A549 (cell line): ENCODE measurements at regions not wholly inside any gene's neighbourhood (a gene's known extent, or its start where the extent isn't known, plus 50 kb on each side); places are given as distances from the start of the nearest gene placed in this dataset.
A peak's percentile ranks its signal among the peaks of the same experiment; 100 is the strongest.

Experiments
- ATAC-seq, 2 experiments: fragments of 200-7000 bp in 1 of 2; fragments of >200 bp in 1 of 2; cut with Nextera tagmentation in 1 of 2; cut with Tn5 transposase in 1 of 2; 3 replicates each; pipeline versions ENCODE4 v1.8.0 to v1.9.1; 2018 to 2020; ENCODE audit warnings: mild to moderate bottlenecking in 1 of 2, moderate library complexity in 1 of 2
- CTCF ChIA-PET: fragments of 300-600 bp; sonication (Branson Sonifier 250); formaldehyde crosslinking; extraction: SDS; loops from one replicate; lab custom pipeline; 2021; ENCODE audit warnings: antibody characterized with exemption, inconsistent platforms; lab: Yijun Ruan, JAX
- POLR2A ChIA-PET: fragments of 350-600 bp; formaldehyde crosslinking; extraction: SDS; loops from one replicate; lab custom pipeline; 2021; ENCODE audit warnings: antibody characterized with exemption, inconsistent platforms; lab: Yijun Ruan, JAX
- DNase-seq, 2 experiments: peaks; one replicate each; pipeline versions ENCODE4 v3.0.0 to v3.0.0-alpha.2; 2011 to 2016; ENCODE audit warnings: low read depth in 1 of 2, low spot score in 1 of 2
- FAIRE-seq: peaks from 2 replicates; lab custom pipeline; 2011; peaks lifted over from hg19 to GRCh38; lab: Jason Lieb, UNC
- H3K27ac ChIP-seq, 2 experiments: fragments of >200 bp; sonication (Bioruptor Twin); formaldehyde crosslinking; 3 replicates each; pipeline ENCODE4 v1.5.1; 2016 to 2017
- H3K4me1 ChIP-seq: fragments of >200 bp; sonication (Bioruptor Twin); formaldehyde crosslinking; 3 replicates; pipeline ENCODE4 v1.6.1; 2016
- H3K4me2 ChIP-seq: fragments of >200 bp; sonication (Bioruptor Twin); formaldehyde crosslinking; 3 replicates; pipeline ENCODE4 v1.6.1; 2016
- H3K4me3 ChIP-seq: fragments of >200 bp; sonication (Bioruptor Twin); formaldehyde crosslinking; 3 replicates; pipeline ENCODE4 v1.5.1; 2016
- H3K9me3 ChIP-seq: fragments of >200 bp; sonication (Bioruptor Twin); formaldehyde crosslinking; 3 replicates; pipeline ENCODE4 v1.6.1; 2016
- BCL3 ChIP-seq: fragments of >200 bp; sonication (Bioruptor Twin); formaldehyde crosslinking; IDR thresholded peaks from 3 replicates; pipeline ENCODE4 v1.6.1; 2016
- CBX8 ChIP-seq: fragments of 200-600 bp; sonication (generic); IDR thresholded peaks from 2 replicates; pipeline ENCODE4 v1.6.1; 2016
- CEBPB ChIP-seq, 2 experiments: fragments of >200 bp in 1 of 2; sonication (Bioruptor Twin) in 1 of 2; formaldehyde crosslinking in 1 of 2; IDR thresholded peaks; 2 replicates each; pipeline ENCODE4 v1.6.1; 2012 to 2016
- CHD4 ChIP-seq: fragments of 200-600 bp; sonication (generic); IDR thresholded peaks from 2 replicates; pipeline ENCODE4 v1.6.1; 2016; ENCODE audit warnings: antibody characterized with exemption, mild to moderate bottlenecking, borderline replicate concordance
- EHF ChIP-seq: fragments of 250-450 bp; sonication (Bioruptor Pico); IDR thresholded peaks from 2 replicates; pipeline ENCODE4 v1.5.0; 2020; ENCODE audit warnings: mild to moderate bottlenecking
- EHMT2 ChIP-seq: fragments of 200-600 bp; sonication (generic); IDR thresholded peaks from 2 replicates; pipeline ENCODE4 v1.6.1; 2016; ENCODE audit warnings: antibody characterized with exemption, low read depth, mild to moderate bottlenecking, moderate library complexity
- FOSL2 ChIP-seq, 2 experiments: fragments of 450-650 bp in 1 of 2; fragments of >200 bp in 1 of 2; sonication (Bioruptor Twin) in 1 of 2; formaldehyde crosslinking; IDR thresholded peaks; 2 replicates each; pipeline versions ENCODE4 v1.5.0 to v1.6.1; 2016 to 2020; ENCODE audit warnings: mild to moderate bottlenecking in 1 of 2, moderate library complexity in 1 of 2
- FOXS1 ChIP-seq: fragments of 250-450 bp; sonication (Bioruptor Pico); IDR thresholded peaks from 2 replicates; pipeline ENCODE4 v1.5.0; 2020; ENCODE audit warnings: mild to moderate bottlenecking, moderate library complexity
- HOXA7 ChIP-seq: fragments of 250-450 bp; sonication (Bioruptor Pico); IDR thresholded peaks from 2 replicates; pipeline ENCODE4 v1.5.0; 2020; ENCODE audit warnings: mild to moderate bottlenecking, moderate library complexity
- HOXB13 ChIP-seq: fragments of 250-450 bp; sonication (Bioruptor Pico); IDR thresholded peaks from 2 replicates; pipeline ENCODE4 v1.5.0; 2020; ENCODE audit warnings: low read depth, mild to moderate bottlenecking, moderate library complexity
- JUN ChIP-seq, 2 experiments: fragments of >200 bp; sonication (Bioruptor Twin); formaldehyde crosslinking; IDR thresholded peaks; 2 replicates in 1 of 2; 3 replicates in 1 of 2; pipeline ENCODE4 v1.6.1; 2016 to 2017
- MAFK ChIP-seq: fragments of 450-650 bp; IDR thresholded peaks from 2 replicates; pipeline ENCODE4 v1.6.1; 2014; ENCODE audit not compliant: partially characterized antibody
- MYC ChIP-seq: IDR thresholded peaks from 2 replicates; pipeline ENCODE4 v1.6.1; 2012; ENCODE audit warnings: mild to moderate bottlenecking, inconsistent platforms, low read length, improper control_type of control experiment, borderline replicate concordance
- NFE2L2 ChIP-seq: fragments of 150-350 bp; conservative IDR thresholded peaks from 2 replicates; pipeline ENCODE4 v1.6.1; 2014; ENCODE audit warnings: low read length
- PHF8 ChIP-seq: fragments of 200-600 bp; sonication (generic); IDR thresholded peaks from 2 replicates; pipeline ENCODE4 v1.6.1; 2016; ENCODE audit warnings: low read depth, mild to moderate bottlenecking, antibody characterized with exemption, moderate library complexity, borderline replicate concordance
- RARB ChIP-seq: fragments of 250-450 bp; sonication (Bioruptor Pico); IDR thresholded peaks from 2 replicates; pipeline ENCODE4 v1.8.0; 2021; ENCODE audit warnings: mild to moderate bottlenecking, moderate library complexity
- RCOR1 ChIP-seq: fragments of 150-350 bp; IDR thresholded peaks from 2 replicates; pipeline ENCODE4 v1.6.1; 2014; ENCODE audit warnings: antibody characterized with exemption, low read length, low read depth
- RNF2 ChIP-seq: fragments of 200-600 bp; sonication (generic); IDR thresholded peaks from 2 replicates; pipeline ENCODE4 v1.6.1; 2016; ENCODE audit warnings: low read depth, mild to moderate bottlenecking, antibody characterized with exemption, moderate library complexity, borderline replicate concordance
- SMC3 ChIP-seq: fragments of >200 bp; sonication (Bioruptor Twin); formaldehyde crosslinking; IDR thresholded peaks from 3 replicates; pipeline ENCODE4 v1.6.1; 2018; ENCODE audit warnings: inconsistent platforms
- TP53 ChIP-seq: fragments of 250-450 bp; sonication (Bioruptor Pico); IDR thresholded peaks from 2 replicates; pipeline ENCODE4 v1.5.0; 2021; ENCODE audit warnings: mild to moderate bottlenecking, moderate library complexity
- ZC3H11A ChIP-seq: fragments of 450-650 bp; IDR thresholded peaks from 2 replicates; pipeline ENCODE4 v1.6.1; 2014; ENCODE audit warnings: antibody characterized with exemption, mild to moderate bottlenecking
- ZFP36 ChIP-seq: fragments of 450-650 bp; IDR thresholded peaks from 2 replicates; pipeline ENCODE4 v1.6.1; 2014; ENCODE audit warnings: borderline replicate concordance; ENCODE audit not compliant: partially characterized antibody
- WGBS: methylation state at CpG from one replicate; pipeline ENCODE4 v1.1.6; 2017; ENCODE audit errors: missing lambda C conversion rate; 5-methylcytosine and 5-hydroxymethylcytosine counted together
- TF ChIP-seq, protein P1 (sequence below): fragments of 450-650 bp; IDR thresholded peaks from 2 replicates; pipeline ENCODE4 v1.6.1; 2014; ENCODE audit warnings: antibody characterized with exemption
- TF ChIP-seq, protein P2 (sequence below): fragments of 250-450 bp; sonication (Bioruptor Pico); IDR thresholded peaks from 2 replicates; pipeline ENCODE4 v1.5.0; 2020; ENCODE audit warnings: low read depth, mild to moderate bottlenecking, moderate library complexity
- TF ChIP-seq, protein P3 (sequence below): IDR thresholded peaks from 2 replicates; pipeline ENCODE4 v1.6.1; 2012

DNA sequence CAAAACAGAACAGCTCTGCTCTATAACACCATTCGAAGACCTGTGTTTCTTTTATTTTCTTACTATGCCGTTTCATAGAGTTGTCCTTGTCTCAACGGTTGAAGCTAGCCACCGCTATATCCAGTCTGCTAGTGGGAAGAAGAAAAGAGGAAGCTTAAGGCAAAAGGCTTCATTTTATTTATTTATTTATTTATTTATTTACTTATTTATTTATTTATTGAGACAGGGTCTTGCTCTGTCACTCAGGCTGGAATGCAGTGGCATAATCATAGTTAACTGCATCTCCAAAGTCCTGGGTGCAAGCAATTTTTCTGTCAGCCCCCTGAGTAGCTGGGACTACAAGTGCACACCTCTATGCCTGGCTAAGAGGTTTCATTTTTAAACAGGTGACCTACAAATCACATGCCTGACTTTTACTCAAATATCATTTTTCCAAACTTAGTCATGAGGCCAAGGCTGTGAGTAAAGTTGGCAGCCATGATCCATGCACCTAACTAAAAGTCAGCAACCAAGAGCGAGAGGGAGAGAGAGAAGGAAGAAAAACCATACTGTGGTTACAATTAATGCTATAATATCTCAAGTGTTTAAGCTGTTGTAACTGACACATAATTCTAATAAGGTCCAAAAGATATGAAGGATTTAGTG, 1305.3 kb upstream of the LRRTM3 start:
- 86% methylated on average over 5 of the region's 5 CpGs for WGBS
- H3K4me1 ChIP-seq: no peaks in the 10 kb centered on the region
- H3K4me2 ChIP-seq: no peak overlapping the region
- ATAC-seq (no peak), FAIRE-seq (no peak), DNase-seq (no peak)
- ChIA-PET CTCF (interaction anchor here (1.3 kb wide), 1 partner anchor 10 kb away, joined by 3 read pairs; no protein-coding TSS in a partner anchor), POLR2A (no interaction called here)
- TF ChIP-seq CEBPB (IDR thresholded peaks at IDR 0.05) (no peak), ZC3H11A (peak; percentile 51), HOXB13 (CRISPR knock-in tag) (no peak)
- H3K27ac ChIP-seq: no peak overlapping the region
- H3K9me3 ChIP-seq: no peaks in the 10 kb centered on the region
- no peak overlapping the region for H3K4me3 ChIP-seq

DNA sequence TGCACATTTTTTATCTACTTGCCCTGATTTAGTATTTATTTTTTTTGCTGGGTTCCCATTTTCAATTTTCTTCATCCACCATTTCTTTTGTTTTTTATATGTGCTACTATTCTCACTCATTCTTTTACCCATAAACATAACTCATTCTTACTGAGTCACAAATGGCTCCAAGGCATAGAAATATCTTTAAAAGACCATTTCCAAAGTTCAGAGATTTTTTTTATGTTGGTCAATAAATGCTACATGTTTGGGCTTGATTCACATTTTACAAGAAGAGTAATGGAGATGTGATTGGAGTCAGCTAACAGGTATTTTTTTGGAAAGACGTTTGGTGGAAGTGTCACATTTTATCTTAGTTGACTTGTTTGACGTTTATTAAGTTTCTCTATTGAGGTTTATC, 1303.2 kb upstream of the LRRTM3 start:
- CTCF ChIA-PET: no interaction called here
- Histone ChIP-seq H3K27ac (no peak overlapping the region), H3K4me2 (no peak overlapping the region), H3K4me3 (no peak overlapping the region), H3K4me1 (no peaks in the 10 kb centered on the region), H3K9me3 (no peaks in the 10 kb centered on the region)
- POLR2A ChIA-PET: no interaction called here
- TF ChIP-seq EHF (no peak), CBX8 (no peak), RCOR1 (no peak), EHMT2 (no peak), ZFP36 (no peak), HOXB13 (CRISPR knock-in tag) (no peak), TP53 (CRISPR knock-in tag) (no peak), RNF2 (no peak), PHF8 (no peak), FOSL2 (IDR thresholded peaks at IDR 0.05) (no peak), FOSL2 (CRISPR knock-in tag; IDR thresholded peaks at IDR 0.05) (no peak), JUN (IDR thresholded peaks at IDR 0.05) (no peak), BCL3 (no peak)
- TF ChIP-seq, protein P1, sequence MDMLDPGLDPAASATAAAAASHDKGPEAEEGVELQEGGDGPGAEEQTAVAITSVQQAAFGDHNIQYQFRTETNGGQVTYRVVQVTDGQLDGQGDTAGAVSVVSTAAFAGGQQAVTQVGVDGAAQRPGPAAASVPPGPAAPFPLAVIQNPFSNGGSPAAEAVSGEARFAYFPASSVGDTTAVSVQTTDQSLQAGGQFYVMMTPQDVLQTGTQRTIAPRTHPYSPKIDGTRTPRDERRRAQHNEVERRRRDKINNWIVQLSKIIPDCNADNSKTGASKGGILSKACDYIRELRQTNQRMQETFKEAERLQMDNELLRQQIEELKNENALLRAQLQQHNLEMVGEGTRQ: no peak
- DNase-seq: no peak
- ATAC-seq: no peak
- 64% methylated on average over 2 of the region's 2 CpGs for WGBS
- FAIRE-seq: no peak

DNA sequence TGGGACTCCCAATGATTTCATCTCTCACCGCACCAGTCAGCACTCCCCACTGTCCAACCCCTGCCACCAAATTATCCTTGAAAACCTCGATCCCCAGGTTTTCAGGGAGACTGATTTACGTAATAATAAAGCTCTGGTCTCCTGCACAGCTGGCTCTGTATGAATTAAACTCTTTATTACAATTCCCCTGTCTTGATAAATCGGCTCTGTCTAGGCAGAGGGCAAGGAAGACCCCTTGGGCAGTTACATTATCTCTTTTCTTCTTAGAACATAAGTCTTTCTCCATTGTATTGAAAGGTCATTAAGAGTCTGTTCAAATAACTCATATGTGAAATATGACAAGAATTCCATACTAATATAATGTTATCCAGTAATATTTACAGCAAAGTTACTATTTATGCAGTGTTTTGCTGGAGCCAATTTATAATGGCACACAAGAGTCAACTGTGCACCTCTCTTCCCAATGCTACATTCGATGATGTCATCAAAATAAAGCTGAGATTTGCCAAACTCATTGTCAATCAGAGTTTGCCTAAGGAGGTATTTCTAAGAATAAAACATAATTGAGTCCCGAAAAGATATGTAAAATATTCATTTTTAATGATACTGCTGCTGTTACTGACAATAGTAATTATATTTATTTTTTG, 1297.2 kb upstream of the LRRTM3 start:
- CTCF ChIA-PET: no interaction called here
- ATAC-seq (no peak), FAIRE-seq (no peak)
- Histone ChIP-seq H3K4me2 (no peak overlapping the region), H3K4me1 (no peaks in the 10 kb centered on the region), H3K4me3 (no peak overlapping the region), H3K9me3 (no peaks in the 10 kb centered on the region; the same call in 1 of the 3 replicates), H3K27ac (no peak overlapping the region)
- WGBS: 60% methylated on average over 6 of the region's 6 CpGs
- TF ChIP-seq MAFK (peak; percentile 30), NFE2L2 (no peak)
- TF ChIP-seq, all 56 proteins: peak for 1
- POLR2A ChIA-PET: no interaction called here
- no peak for DNase-seq

- ATAC-seq (no peak), DNase-seq (no peak), FAIRE-seq (no peak)
- no peaks in the 10 kb centered on the region for H3K4me1 ChIP-seq
- H3K9me3 ChIP-seq: no peaks in the 10 kb centered on the region
- ChIA-PET POLR2A (no interaction called here), CTCF (no interaction called here)
- H3K4me3 ChIP-seq: no peak overlapping the region
- no peak overlapping the region for H3K4me2 ChIP-seq
- H3K27ac ChIP-seq: no peak overlapping the region
- 87% methylated on average over 1 of the region's 1 CpG for WGBS
- no peak for TF ChIP-seq MAFK
- TF ChIP-seq, protein P1: no peak
- TF ChIP-seq, protein P2, sequence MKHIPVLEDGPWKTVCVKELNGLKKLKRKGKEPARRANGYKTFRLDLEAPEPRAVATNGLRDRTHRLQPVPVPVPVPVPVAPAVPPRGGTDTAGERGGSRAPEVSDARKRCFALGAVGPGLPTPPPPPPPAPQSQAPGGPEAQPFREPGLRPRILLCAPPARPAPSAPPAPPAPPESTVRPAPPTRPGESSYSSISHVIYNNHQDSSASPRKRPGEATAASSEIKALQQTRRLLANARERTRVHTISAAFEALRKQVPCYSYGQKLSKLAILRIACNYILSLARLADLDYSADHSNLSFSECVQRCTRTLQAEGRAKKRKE: no peak
- TF ChIP-seq, protein P3, sequence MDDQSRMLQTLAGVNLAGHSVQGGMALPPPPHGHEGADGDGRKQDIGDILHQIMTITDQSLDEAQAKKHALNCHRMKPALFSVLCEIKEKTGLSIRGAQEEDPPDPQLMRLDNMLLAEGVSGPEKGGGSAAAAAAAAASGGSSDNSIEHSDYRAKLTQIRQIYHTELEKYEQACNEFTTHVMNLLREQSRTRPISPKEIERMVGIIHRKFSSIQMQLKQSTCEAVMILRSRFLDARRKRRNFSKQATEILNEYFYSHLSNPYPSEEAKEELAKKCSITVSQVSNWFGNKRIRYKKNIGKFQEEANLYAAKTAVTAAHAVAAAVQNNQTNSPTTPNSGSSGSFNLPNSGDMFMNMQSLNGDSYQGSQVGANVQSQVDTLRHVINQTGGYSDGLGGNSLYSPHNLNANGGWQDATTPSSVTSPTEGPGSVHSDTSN: no peak
- no peak for TF ChIP-seq MYC
- TF ChIP-seq HOXA7 (CRISPR knock-in tag): no peak
- TF ChIP-seq CHD4: no peak
- no peak for TF ChIP-seq SMC3
- no peak for TF ChIP-seq RARB (CRISPR knock-in tag)
- TF ChIP-seq JUN (IDR thresholded peaks at IDR 0.05): no peak
- no peak for TF ChIP-seq HOXB13 (CRISPR knock-in tag)
- TF ChIP-seq FOXS1 (CRISPR knock-in tag): no peak
Observed at GRCh38 chr10:65660006-65660405, 1265.8 kb upstream of the LRRTM3 start.
